A204.1 (cell line): ENCODE measurements at regions not wholly inside any gene's neighbourhood (a gene's known extent, or its start where the extent isn't known, plus 50 kb on each side); places are given as distances from the start of the nearest gene placed in this dataset.
A peak's percentile ranks its signal among the peaks of the same experiment; 100 is the strongest.

Experiments used
- FAIRE-seq: peaks from 2 replicates; lab custom pipeline; 2012; peaks lifted over from hg19 to GRCh38; lab: Jason Lieb, UNC

GRCh38 chr18:30333310-30333709, 709.2 kb downstream of the DSC3 start:
- FAIRE-seq = no peak

DNA sequence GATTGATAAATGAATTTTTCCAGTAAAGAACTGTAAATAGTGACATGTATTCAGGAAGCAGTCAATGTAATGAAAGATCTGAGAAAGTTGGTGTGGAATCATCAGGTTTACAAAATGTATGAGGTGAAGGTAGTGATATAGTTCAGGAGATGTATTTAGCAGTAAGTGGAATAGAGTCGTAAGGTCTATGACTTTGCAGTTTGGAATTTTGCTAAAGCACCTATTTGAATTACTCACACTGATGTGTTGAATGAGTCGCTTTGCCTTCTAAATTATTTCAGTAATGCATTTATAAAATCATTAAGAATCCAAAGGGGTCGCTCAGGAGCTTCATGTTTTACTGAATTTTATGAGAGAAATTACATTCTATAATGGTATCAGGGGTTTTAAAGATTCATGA, 713.7 kb downstream of the DSC3 start:
- no peak for FAIRE-seq

- FAIRE-seq = no peak
Observed at GRCh38 chr18:30302181-30302580, 740.4 kb downstream of the DSC3 start.

GRCh38 chr18:30298769-30299168, 743.8 kb downstream of the DSC3 start:
- no peak for FAIRE-seq

DNA sequence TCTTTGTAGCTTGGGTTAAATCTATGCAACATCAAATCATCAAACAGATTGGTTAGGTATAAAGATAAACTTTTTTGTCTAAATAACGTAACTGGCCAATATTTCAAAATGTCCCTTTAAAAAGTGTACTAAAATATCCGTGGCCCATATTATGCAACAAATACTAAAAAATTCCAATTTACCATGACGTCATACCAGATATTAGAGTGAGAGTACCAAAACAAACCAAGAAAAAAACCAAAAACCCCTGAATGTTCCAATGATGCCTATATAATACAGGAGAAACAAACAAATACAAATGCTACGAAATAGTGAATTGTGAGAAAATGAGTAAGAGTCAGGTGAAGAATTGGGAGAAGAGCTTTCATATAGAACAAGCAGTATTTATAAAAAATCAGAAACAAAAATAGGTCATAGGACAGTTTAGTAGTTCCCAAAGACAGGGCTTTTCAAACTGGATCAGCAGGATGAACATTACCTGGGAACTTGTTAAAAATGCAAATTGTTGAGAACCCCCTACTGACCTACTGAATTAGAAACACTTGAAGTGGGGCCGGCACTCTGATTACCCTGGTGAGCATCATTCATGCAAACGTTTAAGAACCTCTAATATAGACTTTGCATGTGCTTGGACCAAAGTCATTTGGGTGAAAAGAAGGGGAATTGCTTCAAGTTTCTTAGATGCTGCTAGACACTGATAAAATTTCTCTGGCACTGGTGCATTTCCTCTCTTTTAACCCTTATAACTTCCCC, 753.7 kb downstream of the DSC3 start:
- FAIRE-seq = no peak

- peak; percentile 91 for FAIRE-seq
Observed at GRCh38 chr18:30280861-30281470, 761.6 kb downstream of the DSC3 start.

GRCh38 chr18:30280186-30280585, 762.4 kb downstream of the DSC3 start:
- no peak for FAIRE-seq

GRCh38 chr18:30277676-30278075, 764.9 kb downstream of the DSC3 start:
- no peak for FAIRE-seq

- no peak for FAIRE-seq
Observed at GRCh38 chr18:30271716-30272115, 770.8 kb downstream of the DSC3 start.

DNA sequence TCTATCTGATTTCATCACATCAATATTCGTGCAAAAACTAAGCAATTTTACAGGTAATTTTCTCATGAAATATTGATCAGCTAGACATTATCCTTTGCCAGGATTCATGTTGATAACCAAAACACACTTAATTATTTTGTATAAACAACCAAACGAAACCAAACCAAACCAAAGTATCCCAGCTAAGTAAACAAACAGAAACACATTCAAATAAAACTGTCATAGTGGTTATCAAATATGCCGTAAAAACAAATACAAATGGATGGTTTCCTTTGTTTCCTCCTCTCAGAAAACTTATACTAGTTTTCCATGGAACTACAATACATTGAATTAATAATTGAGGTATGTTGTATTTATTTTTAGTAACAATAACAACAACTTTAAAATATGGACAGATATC, 777.4 kb downstream of the DSC3 start:
- no peak for FAIRE-seq

GRCh38 chr18:30254331-30254730, 788.2 kb downstream of the DSC3 start:
- FAIRE-seq = no peak

DNA sequence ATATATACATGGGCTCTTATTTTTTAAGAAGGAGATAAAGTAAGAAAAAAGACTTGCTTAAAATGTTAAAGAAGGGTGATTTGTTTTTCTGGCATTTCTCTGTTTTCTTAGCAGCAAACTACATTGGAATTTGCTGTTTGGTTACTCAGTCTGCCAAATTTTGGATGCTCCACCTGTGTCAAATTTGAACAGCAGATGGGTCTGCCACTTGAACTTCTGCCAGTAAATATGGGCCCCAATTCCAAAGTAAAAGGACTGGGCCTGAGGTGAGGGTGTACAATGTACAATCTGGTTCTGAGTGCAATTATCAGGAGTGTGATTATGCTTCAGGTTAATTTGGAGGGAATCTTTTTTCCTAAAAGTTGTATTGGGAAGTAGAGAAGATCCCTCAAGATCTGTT, 794.5 kb downstream of the DSC3 start:
- FAIRE-seq = no peak

DNA sequence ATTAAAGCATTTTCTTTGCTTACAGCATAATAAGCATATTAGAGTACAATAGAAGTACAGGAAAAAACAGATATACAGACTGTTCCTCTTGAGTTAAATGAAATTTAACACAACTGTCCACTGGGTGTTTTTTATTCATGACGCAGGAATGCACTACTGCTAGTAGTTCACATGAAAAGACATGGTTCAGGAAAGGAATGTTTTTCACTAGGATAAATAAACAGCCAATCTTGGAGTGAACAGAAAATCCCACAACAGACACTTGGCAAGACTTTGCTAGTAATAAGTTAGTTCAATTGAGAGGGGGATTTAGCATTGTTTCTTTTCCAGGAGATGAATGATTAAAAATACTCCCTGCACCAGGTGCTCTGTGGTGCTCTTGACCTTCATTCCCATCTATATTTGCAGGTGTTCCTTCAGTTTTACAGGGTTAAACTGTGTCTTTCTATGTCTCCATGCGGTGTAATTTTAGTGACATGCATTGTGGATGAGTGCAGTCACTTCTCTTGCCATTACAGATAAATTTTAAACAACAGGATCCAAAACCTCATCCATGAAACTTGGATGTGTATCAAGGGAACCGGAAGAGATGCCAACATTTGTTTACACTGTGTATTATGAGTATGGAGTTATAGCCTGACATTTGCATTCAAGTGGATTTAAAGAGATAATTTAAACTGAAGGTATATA, 796.6 kb downstream of the DSC3 start:
- no peak for FAIRE-seq

- no peak for FAIRE-seq
Observed at GRCh38 chr18:30234755-30235154, 807.8 kb downstream of the DSC3 start.

GRCh38 chr18:30211112-30211511, 831.4 kb downstream of the DSC3 start:
- no peak for FAIRE-seq

DNA sequence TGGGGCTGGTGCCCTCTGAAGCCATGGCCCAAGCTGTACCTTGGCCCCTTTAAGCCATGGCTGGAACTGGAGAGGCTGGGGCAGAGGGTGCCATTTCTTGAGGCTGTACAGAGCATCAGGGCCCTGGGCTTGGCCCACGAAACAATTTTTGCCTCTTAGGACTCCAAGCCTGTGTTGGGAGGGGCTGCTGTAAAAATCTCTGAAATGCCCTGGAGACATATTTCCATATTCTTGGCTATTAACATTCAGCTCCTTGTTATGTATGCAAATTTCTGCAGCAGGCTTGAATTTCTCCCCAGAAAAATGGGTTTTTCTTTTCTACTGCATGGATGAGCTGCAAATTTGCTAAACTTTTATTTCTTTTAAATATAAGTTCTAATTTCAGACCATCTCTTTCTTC, 834.0 kb downstream of the DSC3 start:
- FAIRE-seq = no peak

DNA sequence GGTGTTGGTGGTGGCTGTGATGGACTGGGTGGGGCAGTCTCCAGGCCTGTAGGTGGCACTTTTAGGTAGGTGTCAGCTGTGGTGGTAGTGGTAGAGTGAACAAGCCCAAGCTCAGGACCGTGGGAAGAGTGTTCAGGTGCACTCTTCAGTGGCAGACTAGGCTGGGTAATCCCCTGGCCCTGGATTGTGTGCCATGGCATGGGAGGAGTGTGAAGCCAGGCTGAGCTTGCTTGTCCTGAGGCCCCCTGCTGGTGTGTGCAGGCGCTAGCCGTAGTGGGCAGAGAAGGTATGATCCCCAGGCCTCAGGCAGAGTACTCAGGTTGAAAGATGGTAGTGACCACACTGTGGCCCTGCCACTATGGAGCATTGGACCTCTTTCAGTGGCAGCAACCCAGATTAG, 850.3 kb downstream of the DSC3 start:
- no peak for FAIRE-seq

DNA sequence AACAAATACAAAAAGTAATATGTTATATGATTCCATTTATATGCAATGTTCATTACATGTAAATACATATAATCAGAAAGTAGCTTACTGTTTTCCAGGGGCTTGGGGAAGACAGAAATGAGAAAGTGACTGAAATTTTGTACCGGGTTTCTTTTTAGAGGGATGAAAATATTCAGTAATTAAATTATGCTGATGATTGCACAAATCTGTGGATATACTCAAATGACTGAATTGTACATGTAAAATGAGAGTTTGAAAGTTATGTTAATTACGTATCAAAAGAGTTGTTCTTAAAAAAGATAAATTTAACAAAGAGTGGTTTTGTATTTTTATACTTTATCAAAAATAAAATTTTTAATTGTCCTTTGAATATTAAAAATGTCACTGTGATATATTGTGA, 856.3 kb downstream of the DSC3 start:
- FAIRE-seq = peak; percentile 34

GRCh38 chr18:30177056-30177455, 865.5 kb downstream of the DSC3 start:
- FAIRE-seq = no peak

GRCh38 chr18:30175621-30176225, 866.8 kb downstream of the DSC3 start:
- no peak for FAIRE-seq

DNA sequence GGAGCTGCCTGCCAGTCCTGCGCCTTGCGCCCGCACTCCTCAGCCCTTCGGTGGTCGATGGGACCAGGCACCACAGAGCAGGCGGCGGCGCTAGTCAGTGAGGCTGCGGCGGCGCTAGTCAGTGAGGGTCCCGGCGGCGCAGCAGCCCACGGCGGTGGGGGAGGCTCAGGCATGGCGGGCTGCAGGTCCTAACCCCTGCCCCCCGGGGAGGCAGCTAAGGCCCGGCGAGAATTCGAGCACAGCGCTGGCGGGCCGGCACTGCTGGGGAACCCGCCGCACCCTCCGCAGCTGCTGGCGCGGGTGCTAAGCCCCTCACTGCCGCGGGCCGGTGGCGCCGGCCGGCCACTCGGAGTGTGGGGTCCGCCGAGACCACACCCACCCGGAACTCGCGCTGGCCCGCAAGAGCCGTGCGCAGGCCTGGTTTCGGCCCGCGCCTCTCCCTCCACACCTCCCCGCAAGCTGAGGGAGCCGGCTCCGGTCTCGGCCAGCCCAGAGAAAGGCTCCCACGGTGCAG, 867.4 kb downstream of the DSC3 start:
- FAIRE-seq = no peak

GRCh38 chr18:30163573-30163972, 879.0 kb downstream of the DSC3 start:
- no peak for FAIRE-seq

- no peak for FAIRE-seq
Observed at GRCh38 chr18:30160124-30160523, 882.4 kb downstream of the DSC3 start.
